IMR-90 (cell line): ENCODE measurements at regions not wholly inside any gene's neighbourhood (a gene's known extent, or its start where the extent isn't known, plus 50 kb on each side); places are given as distances from the start of the nearest gene placed in this dataset.

Source experiments
- ATAC-seq: fragments of 200-7000 bp; cut with Tn5 transposase; 2 replicates; pipeline ENCODE4 v1.9.1; 2020; ENCODE audit warnings: low read depth, mild to moderate bottlenecking, moderate library complexity
- BruUV-seq: library from RNA; stranded (reverse); fragments of 400-500 nt; replicated peaks from 2 replicates; lab custom pipeline; 2021; lab: Mats Ljungman, UMichigan
- CTCF ChIA-PET: fragments of 300-600 bp; formaldehyde crosslinking; extraction: SDS; loops from one replicate; lab custom pipeline; 2021; ENCODE audit warnings: antibody characterized with exemption; lab: Yijun Ruan, JAX
- POLR2A ChIA-PET: fragments of 300-600 bp; sonication (Branson Sonifier 250); formaldehyde crosslinking; loops from one replicate; lab custom pipeline; 2022; ENCODE audit warnings: antibody characterized with exemption; ENCODE audit not compliant: unreplicated experiment; lab: Charles Lee
- DNase-seq: peaks from one replicate; pipeline ENCODE4 v3.0.0; 2013
- H2AFZ ChIP-seq: replicated peaks from 2 replicates; pipeline ENCODE3; 2013; ENCODE audit warnings: low read length, mild to moderate bottlenecking; ENCODE audit not compliant: poor library complexity
- H2AK5ac ChIP-seq: 2 replicates; pipeline ENCODE4 v1.6.1; 2013; ENCODE audit warnings: low read depth, low read length, inconsistent platforms
- H2AK9ac ChIP-seq: replicated peaks from 2 replicates; pipeline ENCODE3; 2013; ENCODE audit warnings: mild to moderate bottlenecking, low read depth, low read length, moderate library complexity; ENCODE audit not compliant: poor library complexity
- H2BK120ac ChIP-seq: 2 replicates; pipeline ENCODE4 v1.6.1; 2013; ENCODE audit warnings: low read depth, low read length, inconsistent platforms
- H2BK15ac ChIP-seq: 3 replicates; pipeline ENCODE4 v1.6.1; 2013; ENCODE audit warnings: low read depth, low read length, inconsistent platforms
- H2BK20ac ChIP-seq: 2 replicates; pipeline ENCODE4 v1.6.1; 2013; ENCODE audit warnings: low read depth, mild to moderate bottlenecking, inconsistent platforms, low read length, moderate library complexity
- H2BK5ac ChIP-seq: 2 replicates; pipeline ENCODE4 v1.6.1; 2013; ENCODE audit warnings: mild to moderate bottlenecking, low read depth, low read length, inconsistent platforms; ENCODE audit not compliant: poor library complexity, severe bottlenecking
- H3K14ac ChIP-seq: replicated peaks from 2 replicates; pipeline ENCODE4 v1.6.1; 2013; ENCODE audit warnings: low read depth, low read length, inconsistent platforms
- H3K18ac ChIP-seq: 2 replicates; pipeline ENCODE4 v1.6.1; 2013; ENCODE audit warnings: low read depth, low read length, control low read depth
- H3K23ac ChIP-seq: 2 replicates; pipeline ENCODE4 v1.6.1; 2013; ENCODE audit warnings: low read depth, low read length, inconsistent platforms
- H3K27ac ChIP-seq: 2 replicates; pipeline ENCODE4 v1.5.1; 2013; ENCODE audit warnings: mild to moderate bottlenecking, control low read depth, low read length; ENCODE audit not compliant: insufficient read depth
- H3K27me3 ChIP-seq: 2 replicates; pipeline ENCODE4 v1.6.1; 2013; ENCODE audit warnings: low read length; ENCODE audit not compliant: control insufficient read depth, insufficient read depth
- H3K36me3 ChIP-seq: 2 replicates; pipeline ENCODE4 v1.6.1; 2013; ENCODE audit warnings: low read length, mixed read lengths; ENCODE audit not compliant: control insufficient read depth, insufficient read depth
- H3K4ac ChIP-seq: 2 replicates; pipeline ENCODE4 v1.6.1; 2013; ENCODE audit warnings: low read depth, low read length, inconsistent platforms
- H3K4me1 ChIP-seq: 2 replicates; pipeline ENCODE4 v1.6.1; 2013; ENCODE audit warnings: low read length, mixed read lengths; ENCODE audit not compliant: control insufficient read depth, insufficient read depth
- H3K4me2 ChIP-seq: 2 replicates; pipeline ENCODE4 v1.6.1; 2013; ENCODE audit warnings: low read depth, mild to moderate bottlenecking, control low read depth, low read length, moderate library complexity
- H3K4me3 ChIP-seq: 2 replicates; pipeline ENCODE4 v1.5.1; 2013; ENCODE audit warnings: low read depth, mild to moderate bottlenecking, control low read depth, low read length, moderate library complexity; ENCODE audit not compliant: insufficient read depth
- H3K56ac ChIP-seq: 2 replicates; pipeline ENCODE4 v1.6.1; 2013; ENCODE audit warnings: low read length, inconsistent platforms; ENCODE audit not compliant: insufficient read depth; ENCODE audit errors: extremely low read depth
- H3K79me1 ChIP-seq, 2 experiments: 2 replicates each; pipeline ENCODE4 v1.6.1; 2013; ENCODE audit warnings: low read length in 2 of 2, inconsistent platforms in 1 of 2, low read depth in 1 of 2
- H3K9ac ChIP-seq: 2 replicates; pipeline ENCODE4 v1.6.1; 2013; ENCODE audit warnings: low read depth, low read length, control low read depth
- H3K9me1 ChIP-seq: 2 replicates; pipeline ENCODE4 v1.6.1; 2013; ENCODE audit warnings: low read length, inconsistent platforms; ENCODE audit not compliant: insufficient read depth
- H3K9me3 ChIP-seq: 2 replicates; pipeline ENCODE4 v1.6.1; 2013; ENCODE audit warnings: low read length; ENCODE audit not compliant: control insufficient read depth, insufficient read depth
- H4K20me1 ChIP-seq: 2 replicates; pipeline ENCODE4 v1.6.1; 2013; ENCODE audit warnings: low read length, inconsistent platforms; ENCODE audit not compliant: insufficient read depth
- H4K5ac ChIP-seq: 2 replicates; pipeline ENCODE4 v1.6.1; 2013; ENCODE audit warnings: mild to moderate bottlenecking, low read depth, low read length, control low read depth
- H4K8ac ChIP-seq, 2 experiments: 2 replicates each; pipeline ENCODE4 v1.6.1; 2013; ENCODE audit warnings: low read depth in 2 of 2, low read length in 2 of 2, control low read depth in 1 of 2, inconsistent platforms in 1 of 2
- H4K91ac ChIP-seq: 2 replicates; pipeline ENCODE4 v1.6.1; 2013; ENCODE audit warnings: low read depth, low read length, inconsistent platforms; ENCODE audit not compliant: insufficient read depth
- BHLHE40 ChIP-seq: fragments of 150-350 bp; IDR thresholded peaks from 2 replicates; pipeline ENCODE4 v1.6.1; 2016; ENCODE audit warnings: mild to moderate bottlenecking, low read depth, low read length
- CEBPB ChIP-seq: IDR thresholded peaks from 2 replicates; pipeline ENCODE4 v1.6.1; 2012; ENCODE audit warnings: low read depth, low read length, improper control_type of control experiment
- CHD1 ChIP-seq: IDR thresholded peaks from 2 replicates; pipeline ENCODE4 v1.6.1; 2012; ENCODE audit warnings: low read depth, low read length, improper control_type of control experiment
- FOS ChIP-seq: fragments of 150-350 bp; IDR thresholded peaks from 2 replicates; pipeline ENCODE4 v1.6.1; 2016; ENCODE audit warnings: low read depth, low read length
- MAFK ChIP-seq: IDR thresholded peaks from 2 replicates; pipeline ENCODE4 v1.6.1; 2012; ENCODE audit warnings: low read depth, low read length, improper control_type of control experiment
- MAZ ChIP-seq: IDR thresholded peaks from 2 replicates; pipeline ENCODE4 v1.6.1; 2012; ENCODE audit warnings: low read depth, mild to moderate bottlenecking, low read length, improper control_type of control experiment, moderate library complexity, borderline replicate concordance
- MXI1 ChIP-seq: IDR thresholded peaks from 2 replicates; pipeline ENCODE4 v1.6.1; 2012; ENCODE audit warnings: low read depth, mild to moderate bottlenecking, low read length, moderate library complexity, borderline replicate concordance
- NFE2L2 ChIP-seq: fragments of 150-350 bp; IDR thresholded peaks from 2 replicates; pipeline ENCODE4 v1.6.1; 2016; ENCODE audit warnings: low read depth, mild to moderate bottlenecking, low read length
- POLR2A ChIP-seq: IDR thresholded peaks from 2 replicates; pipeline ENCODE4 v1.6.1; 2012; ENCODE audit warnings: mild to moderate bottlenecking, low read depth, low read length
- RAD21 ChIP-seq: IDR thresholded peaks from 2 replicates; pipeline ENCODE4 v1.6.1; 2012; ENCODE audit warnings: low read length, improper control_type of control experiment
- RCOR1 ChIP-seq: IDR thresholded peaks from 2 replicates; pipeline ENCODE4 v1.6.1; 2012; ENCODE audit warnings: mild to moderate bottlenecking, low read length, improper control_type of control experiment; ENCODE audit not compliant: insufficient replicate concordance
- RFX5 ChIP-seq: IDR thresholded peaks from 2 replicates; pipeline ENCODE4 v1.8.0; 2012; ENCODE audit warnings: low read depth, mild to moderate bottlenecking, low read length, moderate library complexity
- SMC3 ChIP-seq: fragments of 150-350 bp; IDR thresholded peaks from 2 replicates; pipeline ENCODE4 v1.6.1; 2016; ENCODE audit warnings: low read depth, mild to moderate bottlenecking, antibody characterized with exemption, low read length, moderate library complexity
- WGBS, 2 experiments: methylation state at CpG; one replicate each; pipeline versions ENCODE4 v1.1.5 to v1.1.7; 2013; ENCODE audit warnings: missing lambda C conversion rate in 2 of 2; ENCODE audit not compliant: insufficient read length in 1 of 2; ENCODE audit errors: extremely low coverage in 2 of 2; 5-methylcytosine and 5-hydroxymethylcytosine counted together
- dilution Hi-C: fragments of 300-500 bp; cut with HindIII; formaldehyde crosslinking; loops from one replicate; pipeline ENCODE4 v1.14.3; 2018; ENCODE audit warnings: low sequenced_read_pairs; ENCODE audit not compliant: unreplicated experiment
- in situ Hi-C: fragments of 300-500 bp; cut with MboI; formaldehyde crosslinking; loops from 3 replicates; pipeline ENCODE4 v1.14.3; 2019; ENCODE audit warnings: low sequenced_read_pairs, inconsistent platforms, mixed read lengths
- intact Hi-C: fragments of 100-400 bp; cut with micrococcal nuclease; formaldehyde crosslinking; loops from 2 replicates; pipeline ENCODE4 v1.10.0; 2022
- TF ChIP-seq, protein P1 (sequence below): fragments of 150-350 bp; IDR thresholded peaks from 2 replicates; pipeline ENCODE4 v1.6.1; 2017; ENCODE audit warnings: mild to moderate bottlenecking, antibody characterized with exemption, low read length, low read depth
- TF ChIP-seq, protein P2 (sequence below): fragments of 150-350 bp; IDR thresholded peaks from 2 replicates; pipeline ENCODE4 v1.6.1; 2016; ENCODE audit warnings: low read depth, mild to moderate bottlenecking, low read length, moderate library complexity, borderline replicate concordance
- TF ChIP-seq, protein P3 (sequence below): conservative IDR thresholded peaks from 2 replicates; pipeline ENCODE4 v1.5.1; 2012; ENCODE audit warnings: mild to moderate bottlenecking, low read depth, low read length, improper control_type of control experiment

DNA sequence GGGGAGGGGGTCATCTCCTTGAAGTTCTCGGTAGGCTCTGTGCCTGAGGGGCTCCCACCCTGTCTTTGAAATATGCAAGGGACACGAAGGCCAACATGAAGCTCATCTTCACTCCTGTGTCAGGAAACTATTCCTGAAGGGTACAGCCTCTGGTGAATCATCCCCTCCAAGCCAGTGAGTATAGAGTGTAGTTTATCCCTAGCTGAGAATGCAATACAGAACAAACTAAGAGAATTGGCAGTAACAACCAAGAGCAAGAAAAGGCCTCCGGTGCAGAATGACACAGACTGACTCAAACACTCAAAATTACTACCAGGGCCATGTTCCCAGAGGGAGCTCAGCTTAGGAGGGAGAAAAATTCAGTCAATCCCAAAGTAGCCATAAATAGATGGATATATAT, 413.3 kb downstream of the BCL11A start:
- Histone ChIP-seq H3K4me2 (no peak overlapping the region), H2BK5ac (no peak overlapping the region), H3K23ac (no peak overlapping the region), H3K4me1 (no peaks in the 10 kb centered on the region), H3K4ac (no peak overlapping the region), H3K9ac (no peak overlapping the region), H3K56ac (no peak overlapping the region), H2AK5ac (no peak overlapping the region), H3K27me3 (no peaks in the 10 kb centered on the region), H3K14ac (no peak overlapping the region), H4K5ac (no peak overlapping the region), H3K4me3 (no peak overlapping the region), H3K27ac (no peak overlapping the region), H2BK120ac (no peak overlapping the region), H2AFZ (no peak overlapping the region), H2BK15ac (no peak overlapping the region), H3K9me1 (no peaks in the 10 kb centered on the region), H3K36me3 (no peaks in the 10 kb centered on the region), H2AK9ac (no peak overlapping the region), H4K8ac (no peak overlapping the region), H4K20me1 (no peaks in the 10 kb centered on the region), H3K18ac (no peak overlapping the region), H4K91ac (no peak overlapping the region), H3K9me3 (peaks cover 14% of the 10 kb centered on the region), H2BK20ac (no peak overlapping the region), H3K79me1 (no peaks in the 10 kb centered on the region)
- ATAC-seq (no peak), DNase-seq (no peak)
- TF ChIP-seq BHLHE40, result no peak
- no peak for TF ChIP-seq CEBPB
- no peak for TF ChIP-seq MAFK
- no peak for TF ChIP-seq CHD1
- no peak for TF ChIP-seq MAZ
- no peak for TF ChIP-seq FOS
- TF ChIP-seq RCOR1, result no peak
- TF ChIP-seq, protein P1, sequence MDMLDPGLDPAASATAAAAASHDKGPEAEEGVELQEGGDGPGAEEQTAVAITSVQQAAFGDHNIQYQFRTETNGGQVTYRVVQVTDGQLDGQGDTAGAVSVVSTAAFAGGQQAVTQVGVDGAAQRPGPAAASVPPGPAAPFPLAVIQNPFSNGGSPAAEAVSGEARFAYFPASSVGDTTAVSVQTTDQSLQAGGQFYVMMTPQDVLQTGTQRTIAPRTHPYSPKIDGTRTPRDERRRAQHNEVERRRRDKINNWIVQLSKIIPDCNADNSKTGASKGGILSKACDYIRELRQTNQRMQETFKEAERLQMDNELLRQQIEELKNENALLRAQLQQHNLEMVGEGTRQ, result no peak
- TF ChIP-seq, protein P2, sequence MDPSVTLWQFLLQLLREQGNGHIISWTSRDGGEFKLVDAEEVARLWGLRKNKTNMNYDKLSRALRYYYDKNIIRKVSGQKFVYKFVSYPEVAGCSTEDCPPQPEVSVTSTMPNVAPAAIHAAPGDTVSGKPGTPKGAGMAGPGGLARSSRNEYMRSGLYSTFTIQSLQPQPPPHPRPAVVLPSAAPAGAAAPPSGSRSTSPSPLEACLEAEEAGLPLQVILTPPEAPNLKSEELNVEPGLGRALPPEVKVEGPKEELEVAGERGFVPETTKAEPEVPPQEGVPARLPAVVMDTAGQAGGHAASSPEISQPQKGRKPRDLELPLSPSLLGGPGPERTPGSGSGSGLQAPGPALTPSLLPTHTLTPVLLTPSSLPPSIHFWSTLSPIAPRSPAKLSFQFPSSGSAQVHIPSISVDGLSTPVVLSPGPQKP, result no peak
- no peak for TF ChIP-seq NFE2L2
- no peak for TF ChIP-seq SMC3
- no peak for TF ChIP-seq RFX5
- no peak for TF ChIP-seq MXI1
- no peak for TF ChIP-seq POLR2A
- no peak for TF ChIP-seq RAD21
- TF ChIP-seq, protein P3, sequence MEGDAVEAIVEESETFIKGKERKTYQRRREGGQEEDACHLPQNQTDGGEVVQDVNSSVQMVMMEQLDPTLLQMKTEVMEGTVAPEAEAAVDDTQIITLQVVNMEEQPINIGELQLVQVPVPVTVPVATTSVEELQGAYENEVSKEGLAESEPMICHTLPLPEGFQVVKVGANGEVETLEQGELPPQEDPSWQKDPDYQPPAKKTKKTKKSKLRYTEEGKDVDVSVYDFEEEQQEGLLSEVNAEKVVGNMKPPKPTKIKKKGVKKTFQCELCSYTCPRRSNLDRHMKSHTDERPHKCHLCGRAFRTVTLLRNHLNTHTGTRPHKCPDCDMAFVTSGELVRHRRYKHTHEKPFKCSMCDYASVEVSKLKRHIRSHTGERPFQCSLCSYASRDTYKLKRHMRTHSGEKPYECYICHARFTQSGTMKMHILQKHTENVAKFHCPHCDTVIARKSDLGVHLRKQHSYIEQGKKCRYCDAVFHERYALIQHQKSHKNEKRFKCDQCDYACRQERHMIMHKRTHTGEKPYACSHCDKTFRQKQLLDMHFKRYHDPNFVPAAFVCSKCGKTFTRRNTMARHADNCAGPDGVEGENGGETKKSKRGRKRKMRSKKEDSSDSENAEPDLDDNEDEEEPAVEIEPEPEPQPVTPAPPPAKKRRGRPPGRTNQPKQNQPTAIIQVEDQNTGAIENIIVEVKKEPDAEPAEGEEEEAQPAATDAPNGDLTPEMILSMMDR, result no peak
- dilution Hi-C loops, result no loop called here
- intact Hi-C loops, result no loop called here
- ChIA-PET POLR2A (no interaction called here), CTCF (no interaction called here)
- no CpG with 5 or more reads among the region's 3 CpGs for WGBS, 2 experiments
- in situ Hi-C loops, result no loop called here
- no TSS peak for BruUV-seq
